Effector memory CD8-positive, alpha-beta T cell (primary cell): ENCODE measurements at regions not wholly inside any gene's neighbourhood (a gene's known extent, or its start where the extent isn't known, plus 50 kb on each side); places are given as distances from the start of the nearest gene placed in this dataset.

Experiments
- ATAC-seq: fragments of 150-1000 bp; cut with Tn5 transposase; replicated peaks from 2 replicates; pipeline ENCODE4 v1.10.0; 2021; ENCODE audit warnings: mild to moderate bottlenecking, moderate library complexity
- DNase-seq, 3 experiments: peaks; one replicate each; pipeline ENCODE4 v3.0.0; 2021
- H3K27ac Mint-ChIP-seq, 2 donors: one replicate each; pipeline ENCODE4 v1.8.0; 2022; ENCODE audit warnings: mild to moderate bottlenecking in 2 of 2, mixed read lengths in 2 of 2, moderate library complexity in 2 of 2
- H3K27me3 Mint-ChIP-seq, 2 donors: one replicate each; pipeline ENCODE4 v1.8.0; 2022; ENCODE audit warnings: mixed read lengths in 2 of 2
- H3K36me3 Mint-ChIP-seq: one replicate; pipeline ENCODE4 v1.8.0; 2022; ENCODE audit warnings: mild to moderate bottlenecking, moderate library complexity, mixed read lengths; ENCODE audit not compliant: insufficient read depth
- H3K4me1 Mint-ChIP-seq, 2 donors: one replicate each; pipeline ENCODE4 v1.8.0; 2022; ENCODE audit warnings: low read depth in 2 of 2, mixed read lengths in 2 of 2
- H3K4me3 Mint-ChIP-seq, 2 donors: one replicate each; pipeline ENCODE4 v1.8.0; 2022; ENCODE audit warnings: mild to moderate bottlenecking in 2 of 2, mixed read lengths in 2 of 2, moderate library complexity in 2 of 2
- H3K9me3 Mint-ChIP-seq, 2 donors: one replicate each; pipeline ENCODE4 v1.8.0; 2022; ENCODE audit warnings: mixed read lengths in 2 of 2

- Mint-ChIP-seq H3K9me3 (peaks cover 5 to 16% of the 10 kb centered on the region in 2 donors), H3K4me1 (no peaks in the 10 kb centered on the region), H3K4me3 (no peak overlapping the region), H3K36me3 (no peaks in the 10 kb centered on the region), H3K27ac (no peak overlapping the region), H3K27me3 (no peaks in the 10 kb centered on the region)
- no peak for ATAC-seq
- no peak for DNase-seq
Observed at GRCh38 chr2:2750867-2751714, 420.0 kb upstream of the MYT1L start.

DNA sequence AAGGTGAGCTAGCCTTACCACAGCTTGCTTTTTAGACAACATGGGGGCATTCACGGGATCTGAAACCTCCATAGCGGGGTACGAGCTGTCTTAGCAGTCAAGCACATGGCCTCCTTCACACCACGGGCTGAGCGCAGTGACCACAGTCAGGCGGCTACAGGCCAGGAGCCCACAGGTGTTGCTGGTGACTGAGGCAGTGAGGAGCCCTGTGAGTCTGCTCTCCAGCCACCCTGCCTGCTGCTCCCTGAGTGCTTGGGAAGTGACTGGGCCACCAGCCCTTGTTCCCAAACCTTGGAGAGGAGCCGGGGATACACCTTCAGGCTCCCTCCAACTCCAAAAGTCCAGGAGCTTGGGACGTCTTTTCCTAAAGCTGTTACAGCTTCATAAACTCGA is 418.1 kb upstream of the MYT1L start:
- Mint-ChIP-seq H3K4me1 (no peaks in the 10 kb centered on the region), H3K27ac (no peak overlapping the region), H3K4me3 (no peak overlapping the region), H3K27me3 (no peaks in the 10 kb centered on the region), H3K36me3 (no peaks in the 10 kb centered on the region), H3K9me3 (peaks cover 5 to 16% of the 10 kb centered on the region in 2 donors)
- no peak for DNase-seq
- no peak for ATAC-seq

GRCh38 chr2:2748399-2749205 is 417.5 kb upstream of the MYT1L start:
- Mint-ChIP-seq H3K27me3 (no peaks in the 10 kb centered on the region), H3K36me3 (no peaks in the 10 kb centered on the region)

GRCh38 chr2:2747797-2748301 is 416.8 kb upstream of the MYT1L start:
- DNase-seq = no peak
- Mint-ChIP-seq H3K9me3 (peaks cover 5 to 16% of the 10 kb centered on the region in 2 donors), H3K4me3 (no peak overlapping the region), H3K27ac (no peak overlapping the region), H3K4me1 (no peaks in the 10 kb centered on the region), H3K36me3 (no peaks in the 10 kb centered on the region), H3K27me3 (no peaks in the 10 kb centered on the region)
- no peak for ATAC-seq

More at GRCh38 chr2:2748399-2749205, 417.5 kb upstream of the MYT1L start:
- Mint-ChIP-seq H3K4me3 (no peak overlapping the region), H3K9me3 (peaks cover 5 to 16% of the 10 kb centered on the region in 2 donors), H3K27ac (no peak overlapping the region), H3K4me1 (no peaks in the 10 kb centered on the region)
- ATAC-seq = no peak
- DNase-seq = no peak

DNA sequence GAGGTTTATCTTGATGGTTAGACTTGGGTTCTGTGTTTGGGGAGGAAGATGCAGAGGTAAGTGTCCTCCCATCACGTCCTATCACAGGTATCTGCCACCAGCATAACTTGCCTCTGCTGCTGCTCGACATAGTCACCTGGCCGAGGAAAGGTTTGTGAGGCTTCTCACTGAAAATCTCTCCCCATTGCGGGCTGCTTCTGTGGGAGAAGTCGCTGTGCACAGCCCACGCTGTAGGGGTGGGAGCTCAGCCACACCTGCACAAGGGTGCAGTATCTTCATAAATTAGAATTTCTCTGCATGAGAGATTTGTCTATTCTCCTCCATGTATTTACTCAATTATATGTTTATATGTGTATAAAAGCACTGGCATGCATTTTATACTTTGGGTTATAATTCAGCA is 415.7 kb upstream of the MYT1L start:
- ATAC-seq = no peak

GRCh38 chr2:2744958-2745715 is 414.1 kb upstream of the MYT1L start:
- Mint-ChIP-seq H3K36me3 (peaks cover 3% of the 10 kb centered on the region), H3K27ac (no peak overlapping the region), H3K4me3 (no peak overlapping the region), H3K4me1 (no peaks in the 10 kb centered on the region), H3K27me3 (no peaks in the 10 kb centered on the region), H3K9me3 (peaks cover 7 to 12% of the 10 kb centered on the region in 2 donors)
- ATAC-seq = no peak
- no peak for DNase-seq

More for the DNA sequence above, 415.7 kb upstream of the MYT1L start:
- peaks cover 5 to 16% of the 10 kb centered on the region in 2 donors for H3K9me3 Mint-ChIP-seq
- no peak overlapping the region for H3K4me3 Mint-ChIP-seq
- H3K4me1 Mint-ChIP-seq = no peaks in the 10 kb centered on the region
- H3K27ac Mint-ChIP-seq = no peak overlapping the region
- H3K36me3 Mint-ChIP-seq = no peaks in the 10 kb centered on the region
- no peak for DNase-seq
- H3K27me3 Mint-ChIP-seq = no peaks in the 10 kb centered on the region

GRCh38 chr2:2744107-2744506 is 413.0 kb upstream of the MYT1L start:
- no peak for DNase-seq
- Mint-ChIP-seq H3K36me3 (peaks cover 3% of the 10 kb centered on the region), H3K4me3 (no peak overlapping the region), H3K27ac (no peak overlapping the region), H3K27me3 (no peaks in the 10 kb centered on the region), H3K4me1 (no peaks in the 10 kb centered on the region), H3K9me3 (peaks cover 11 to 15% of the 10 kb centered on the region in 2 donors)
- ATAC-seq = no peak

DNA sequence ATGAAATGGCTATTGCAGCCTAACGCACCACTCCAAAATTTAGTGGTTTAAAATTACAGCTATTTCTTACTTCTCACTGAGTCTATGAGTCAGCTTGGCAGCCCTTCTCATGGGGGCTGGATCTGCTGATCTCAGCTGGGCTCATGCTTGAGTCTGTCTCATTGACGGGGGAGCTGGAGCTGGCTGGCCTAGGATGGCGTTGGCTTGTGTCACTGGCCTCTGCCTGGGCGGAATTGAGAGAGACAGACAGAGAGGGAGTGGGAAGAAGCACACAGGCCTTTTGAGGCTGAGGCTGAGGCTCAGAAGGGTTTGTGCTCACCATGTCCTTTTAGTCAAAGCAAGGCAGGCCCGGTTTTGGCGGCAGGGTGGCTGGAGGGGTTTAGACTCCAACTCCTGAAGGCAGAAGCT is 412.1 kb upstream of the MYT1L start:
- DNase-seq (no peak), ATAC-seq (no peak)
- H3K27ac Mint-ChIP-seq = no peak overlapping the region
- H3K4me1 Mint-ChIP-seq = no peaks in the 10 kb centered on the region
- no peaks in the 10 kb centered on the region for H3K27me3 Mint-ChIP-seq
- no peak overlapping the region for H3K4me3 Mint-ChIP-seq
- peaks cover 11 to 15% of the 10 kb centered on the region in 2 donors for H3K9me3 Mint-ChIP-seq
- peaks cover 3% of the 10 kb centered on the region for H3K36me3 Mint-ChIP-seq

GRCh38 chr2:2742726-2743125 is 411.7 kb upstream of the MYT1L start:
- DNase-seq (no peak), ATAC-seq (no peak)
- Mint-ChIP-seq H3K9me3 (peaks cover 11 to 15% of the 10 kb centered on the region in 2 donors), H3K27me3 (no peaks in the 10 kb centered on the region), H3K4me1 (no peaks in the 10 kb centered on the region), H3K36me3 (peaks cover 3% of the 10 kb centered on the region), H3K4me3 (no peak overlapping the region), H3K27ac (no peak overlapping the region)

- ATAC-seq (no peak), DNase-seq (no peak)
- H3K27ac Mint-ChIP-seq = no peak overlapping the region
- H3K9me3 Mint-ChIP-seq = peaks cover 11 to 15% of the 10 kb centered on the region in 2 donors
- peaks cover 3% of the 10 kb centered on the region for H3K36me3 Mint-ChIP-seq
- H3K4me3 Mint-ChIP-seq = no peak overlapping the region
- H3K27me3 Mint-ChIP-seq = peaks cover 0 to 2% of the 10 kb centered on the region in 2 donors
- H3K4me1 Mint-ChIP-seq = no peaks in the 10 kb centered on the region
Observed at GRCh38 chr2:2740238-2740775, 409.2 kb upstream of the MYT1L start.

DNA sequence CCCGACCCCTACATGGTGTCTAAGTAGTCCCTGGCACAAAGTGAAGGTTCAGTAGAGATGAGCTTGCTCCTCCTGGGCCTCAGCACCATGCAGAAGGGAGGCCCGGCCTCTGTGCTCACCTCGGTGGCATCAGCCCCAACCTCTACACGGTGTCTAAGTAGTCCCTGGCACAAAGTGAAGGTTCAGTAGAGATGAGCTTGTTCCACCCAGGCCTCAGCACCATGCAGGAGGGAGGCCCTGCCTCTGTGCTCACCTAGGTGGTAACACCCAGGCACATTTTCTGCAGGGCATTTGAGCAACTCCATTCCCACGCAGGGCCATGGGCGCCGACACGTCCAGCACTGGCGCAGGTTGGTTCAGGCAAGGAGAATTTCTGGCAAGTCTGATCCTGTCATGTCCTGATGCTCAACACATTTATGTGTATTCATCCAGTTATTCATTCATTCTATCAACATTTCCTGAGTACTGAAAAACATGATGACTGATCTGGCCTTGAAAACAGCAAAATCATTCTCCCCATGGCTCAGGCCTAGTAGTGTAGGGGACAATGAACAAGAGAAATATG is 408.2 kb upstream of the MYT1L start:
- peaks cover 0 to 12% of the 10 kb centered on the region in 2 donors for H3K27me3 Mint-ChIP-seq
- H3K4me3 Mint-ChIP-seq = no peak overlapping the region
- H3K36me3 Mint-ChIP-seq = peaks cover 3% of the 10 kb centered on the region
- DNase-seq = no peak
- H3K9me3 Mint-ChIP-seq = peaks cover 11 to 15% of the 10 kb centered on the region in 2 donors
- no peak overlapping the region for H3K27ac Mint-ChIP-seq
- ATAC-seq = no peak
- no peaks in the 10 kb centered on the region for H3K4me1 Mint-ChIP-seq

DNA sequence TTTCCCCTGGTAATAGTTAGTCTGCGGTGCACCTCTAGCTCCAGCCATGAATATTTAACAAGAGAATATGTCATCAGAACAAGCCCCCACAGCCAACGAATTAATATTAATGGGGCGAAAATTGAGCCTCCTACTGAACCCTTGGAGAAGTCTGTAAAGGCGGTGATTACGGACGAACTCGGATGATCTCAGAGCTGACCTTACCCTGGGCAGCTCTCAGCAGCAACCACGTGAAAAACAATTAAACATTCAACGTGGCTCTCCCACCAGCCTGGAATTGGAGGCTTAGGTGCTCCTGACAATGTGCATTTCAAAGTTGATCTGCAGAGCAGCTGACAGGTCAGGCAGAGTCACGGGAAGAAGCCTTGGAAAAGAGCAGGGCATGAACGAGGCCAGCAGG is 407.6 kb upstream of the MYT1L start:
- no peak overlapping the region for H3K27ac Mint-ChIP-seq
- H3K36me3 Mint-ChIP-seq = peaks cover 3% of the 10 kb centered on the region
- peaks cover 0 to 15% of the 10 kb centered on the region in 2 donors for H3K27me3 Mint-ChIP-seq
- peaks cover 11 to 15% of the 10 kb centered on the region in 2 donors for H3K9me3 Mint-ChIP-seq
- no peak for ATAC-seq
- no peak overlapping the region for H3K4me3 Mint-ChIP-seq
- no peak for DNase-seq
- no peaks in the 10 kb centered on the region for H3K4me1 Mint-ChIP-seq
